ENCODE measurements at regions not wholly inside any gene's neighbourhood (a gene's known extent, or its start where the extent isn't known, plus 50 kb on each side); places are given as distances from the start of the nearest gene placed in this dataset.

GRCh38 chr21:21605521-21605920 lies 607.3 kb downstream of the NCAM2 start:
- no peaks in the 10 kb centered on the region for H3K9me3 ChIP-seq (ENCODE audit: control insufficient read depth, insufficient read depth, low read length)
- H3K27ac ChIP-seq (ENCODE audit: low read depth, low read length): no peak overlapping the region
- H3K4me3 ChIP-seq (ENCODE audit: low read depth, low read length): no peak overlapping the region
- no peaks in the 10 kb centered on the region for H3K36me3 ChIP-seq (ENCODE audit: control insufficient read depth, insufficient read depth, low read length)
- H3K4me1 ChIP-seq (ENCODE audit: control insufficient read depth, insufficient read depth, low read length): no peaks in the 10 kb centered on the region; the same call in 1 of the 2 replicates
- H3K9ac ChIP-seq (ENCODE audit: low read depth, low read length): no peak overlapping the region
- no peaks in the 10 kb centered on the region for H3K27me3 ChIP-seq (ENCODE audit: control insufficient read depth, insufficient read depth, low read length)

DNA sequence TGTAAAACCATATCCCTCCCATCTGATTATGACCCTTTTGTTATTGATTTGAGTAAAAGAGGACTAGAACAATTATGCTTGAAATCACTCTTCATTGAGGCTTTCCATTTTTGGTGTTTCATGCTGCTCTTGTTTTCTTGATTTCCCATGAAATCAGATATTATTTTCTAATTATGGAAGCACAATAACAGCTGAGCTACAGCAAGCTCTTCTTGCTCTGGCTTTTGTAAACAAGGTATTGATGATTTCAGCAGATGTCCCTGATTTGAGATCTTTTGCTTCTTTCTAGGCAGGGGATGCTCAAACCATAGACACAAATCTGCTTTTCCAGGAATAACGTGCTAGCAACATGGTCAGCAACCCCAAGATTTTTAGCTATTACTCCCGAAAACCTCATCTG lies 607.8 kb downstream of the NCAM2 start:
- no peak overlapping the region for H3K27ac ChIP-seq (ENCODE audit: low read depth, low read length)
- H3K36me3 ChIP-seq (ENCODE audit: control insufficient read depth, insufficient read depth, low read length): no peaks in the 10 kb centered on the region
- no peaks in the 10 kb centered on the region for H3K27me3 ChIP-seq (ENCODE audit: control insufficient read depth, insufficient read depth, low read length)
- no peak overlapping the region for H3K9ac ChIP-seq (ENCODE audit: low read depth, low read length)
- H3K9me3 ChIP-seq (ENCODE audit: control insufficient read depth, insufficient read depth, low read length): no peaks in the 10 kb centered on the region
- H3K4me3 ChIP-seq (ENCODE audit: low read depth, low read length): no peak overlapping the region
- no peaks in the 10 kb centered on the region; the same call in 1 of the 2 replicates for H3K4me1 ChIP-seq (ENCODE audit: control insufficient read depth, insufficient read depth, low read length)

GRCh38 chr21:21612466-21612865 lies 614.3 kb downstream of the NCAM2 start:
- Histone ChIP-seq H3K4me1 (ENCODE audit: control insufficient read depth, insufficient read depth, low read length) (peaks cover 13% of the 10 kb centered on the region), H3K4me3 (ENCODE audit: low read depth, low read length) (no peak overlapping the region; the same call in 1 of the 2 replicates), H3K27ac (ENCODE audit: low read depth, low read length) (peak overlapping the region; percentile 50), H3K36me3 (ENCODE audit: control insufficient read depth, insufficient read depth, low read length) (no peaks in the 10 kb centered on the region), H3K27me3 (ENCODE audit: control insufficient read depth, insufficient read depth, low read length) (no peaks in the 10 kb centered on the region), H3K9ac (ENCODE audit: low read depth, low read length) (no peak overlapping the region; the same call in 1 of the 2 replicates), H3K9me3 (ENCODE audit: control insufficient read depth, insufficient read depth, low read length) (no peaks in the 10 kb centered on the region)

- Histone ChIP-seq H3K27me3 (ENCODE audit: control insufficient read depth, insufficient read depth, low read length) (no peaks in the 10 kb centered on the region), H3K4me3 (ENCODE audit: low read depth, low read length) (no peak overlapping the region), H3K27ac (ENCODE audit: low read depth, low read length) (no peak overlapping the region), H3K9ac (ENCODE audit: low read depth, low read length) (no peak overlapping the region), H3K4me1 (ENCODE audit: control insufficient read depth, insufficient read depth, low read length) (peaks cover 13% of the 10 kb centered on the region; the same call in 1 of the 2 replicates), H3K36me3 (ENCODE audit: control insufficient read depth, insufficient read depth, low read length) (no peaks in the 10 kb centered on the region), H3K9me3 (ENCODE audit: control insufficient read depth, insufficient read depth, low read length) (no peaks in the 10 kb centered on the region)
Measured at GRCh38 chr21:21614966-21615365, 616.8 kb downstream of the NCAM2 start.

DNA sequence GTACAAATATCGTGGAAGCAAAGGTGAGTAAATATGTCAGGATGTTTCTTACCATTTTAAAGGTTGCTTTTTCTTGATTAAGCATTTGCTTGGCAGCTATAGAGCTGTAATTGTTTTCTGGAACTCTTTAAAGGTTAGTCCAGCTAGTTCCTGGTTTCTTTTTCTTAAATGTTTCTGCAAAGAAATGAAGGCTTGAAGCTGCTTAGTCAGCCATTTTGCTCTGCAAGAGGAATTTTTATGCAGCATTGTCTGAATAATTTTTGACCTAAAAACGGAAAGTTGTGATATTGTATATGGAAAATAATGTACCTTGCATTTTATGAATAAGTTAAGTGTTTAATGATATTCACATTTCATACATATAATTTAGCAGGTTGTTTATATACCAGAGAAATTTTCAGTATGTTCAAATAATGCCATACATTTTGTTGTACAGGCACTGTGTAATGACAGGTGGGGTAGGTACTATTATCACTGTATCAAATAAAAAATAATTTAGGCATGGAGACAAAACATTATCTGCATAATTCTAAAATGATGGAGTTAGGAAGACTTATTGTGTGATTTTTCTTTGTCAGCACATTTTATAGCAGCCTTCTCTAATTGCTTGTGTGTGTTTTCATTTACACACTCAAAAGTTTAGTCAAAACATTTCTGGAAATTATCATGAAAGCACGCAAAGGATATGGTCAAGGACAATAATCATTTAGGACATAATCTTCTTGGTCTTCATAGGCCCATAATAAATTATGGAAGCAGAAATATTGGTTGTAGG lies 624.4 kb downstream of the NCAM2 start:
- Histone ChIP-seq H3K27ac (ENCODE audit: low read depth, low read length) (no peak overlapping the region), H3K9ac (ENCODE audit: low read depth, low read length) (no peak overlapping the region), H3K9me3 (ENCODE audit: control insufficient read depth, insufficient read depth, low read length) (no peaks in the 10 kb centered on the region), H3K27me3 (ENCODE audit: control insufficient read depth, insufficient read depth, low read length) (no peaks in the 10 kb centered on the region), H3K36me3 (ENCODE audit: control insufficient read depth, insufficient read depth, low read length) (no peaks in the 10 kb centered on the region), H3K4me3 (ENCODE audit: low read depth, low read length) (no peak overlapping the region), H3K4me1 (ENCODE audit: control insufficient read depth, insufficient read depth, low read length) (no peaks in the 10 kb centered on the region)

DNA sequence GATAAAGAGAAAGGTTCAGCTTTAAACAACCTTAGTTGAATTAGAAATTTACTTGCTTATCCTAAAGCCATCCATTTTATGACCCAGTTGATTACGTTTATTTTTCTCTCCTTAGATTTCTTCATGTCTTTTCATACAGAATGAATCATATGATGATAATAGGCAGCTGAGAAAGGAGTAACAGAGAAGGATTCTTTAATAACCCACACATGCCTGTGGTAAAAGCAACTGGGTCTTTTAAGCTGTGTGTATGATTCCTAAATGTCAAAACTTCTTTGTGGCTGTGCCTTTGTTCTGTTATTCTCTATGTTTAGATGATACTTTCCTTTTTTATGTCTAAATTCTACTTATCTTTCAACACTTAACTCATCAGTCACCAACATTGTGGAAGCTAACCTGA lies 626.5 kb downstream of the NCAM2 start:
- no peaks in the 10 kb centered on the region for H3K27me3 ChIP-seq (ENCODE audit: control insufficient read depth, insufficient read depth, low read length)
- no peaks in the 10 kb centered on the region for H3K36me3 ChIP-seq (ENCODE audit: control insufficient read depth, insufficient read depth, low read length)
- no peaks in the 10 kb centered on the region for H3K4me1 ChIP-seq (ENCODE audit: control insufficient read depth, insufficient read depth, low read length)
- no peak overlapping the region for H3K9ac ChIP-seq (ENCODE audit: low read depth, low read length)
- H3K9me3 ChIP-seq (ENCODE audit: control insufficient read depth, insufficient read depth, low read length): no peaks in the 10 kb centered on the region
- no peak overlapping the region for H3K27ac ChIP-seq (ENCODE audit: low read depth, low read length)
- no peak overlapping the region for H3K4me3 ChIP-seq (ENCODE audit: low read depth, low read length)

GRCh38 chr21:21631961-21632360 lies 633.8 kb downstream of the NCAM2 start:
- Histone ChIP-seq H3K27ac (ENCODE audit: low read depth, low read length) (no peak overlapping the region), H3K27me3 (ENCODE audit: control insufficient read depth, insufficient read depth, low read length) (no peaks in the 10 kb centered on the region), H3K4me1 (ENCODE audit: control insufficient read depth, insufficient read depth, low read length) (no peaks in the 10 kb centered on the region), H3K4me3 (ENCODE audit: low read depth, low read length) (no peak overlapping the region), H3K9me3 (ENCODE audit: control insufficient read depth, insufficient read depth, low read length) (peaks cover 7% of the 10 kb centered on the region; the same call in 1 of the 2 replicates), H3K36me3 (ENCODE audit: control insufficient read depth, insufficient read depth, low read length) (no peaks in the 10 kb centered on the region), H3K9ac (ENCODE audit: low read depth, low read length) (no peak overlapping the region)

DNA sequence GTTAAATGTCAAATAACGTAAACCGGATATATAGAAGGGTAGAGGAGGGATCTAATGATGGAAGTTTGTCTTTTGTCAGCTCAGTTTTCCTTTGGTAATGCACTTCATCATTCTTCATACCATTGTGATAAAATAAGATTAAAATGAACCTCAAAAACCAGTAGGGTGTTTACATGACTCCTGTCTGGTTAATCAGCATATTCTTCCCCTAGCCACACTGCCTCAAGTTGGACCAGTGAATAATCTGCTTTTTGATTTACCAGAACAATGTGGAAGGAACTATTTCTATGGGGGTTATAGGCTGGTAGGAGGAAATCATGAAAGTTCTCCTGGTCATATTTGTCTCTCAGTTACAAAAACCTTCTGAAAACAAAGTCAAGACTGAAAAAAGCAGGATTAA lies 634.7 kb downstream of the NCAM2 start:
- no peak overlapping the region for H3K4me3 ChIP-seq (ENCODE audit: low read depth, low read length)
- H3K9ac ChIP-seq (ENCODE audit: low read depth, low read length): no peak overlapping the region
- peaks cover 7% of the 10 kb centered on the region; the same call in 1 of the 2 replicates for H3K9me3 ChIP-seq (ENCODE audit: control insufficient read depth, insufficient read depth, low read length)
- H3K27ac ChIP-seq (ENCODE audit: low read depth, low read length): no peak overlapping the region
- H3K27me3 ChIP-seq (ENCODE audit: control insufficient read depth, insufficient read depth, low read length): no peaks in the 10 kb centered on the region
- no peaks in the 10 kb centered on the region for H3K36me3 ChIP-seq (ENCODE audit: control insufficient read depth, insufficient read depth, low read length)
- no peaks in the 10 kb centered on the region for H3K4me1 ChIP-seq (ENCODE audit: control insufficient read depth, insufficient read depth, low read length)

- Histone ChIP-seq H3K4me3 (ENCODE audit: low read depth, low read length) (no peak overlapping the region), H3K9me3 (ENCODE audit: control insufficient read depth, insufficient read depth, low read length) (no peaks in the 10 kb centered on the region), H3K36me3 (ENCODE audit: control insufficient read depth, insufficient read depth, low read length) (no peaks in the 10 kb centered on the region), H3K4me1 (ENCODE audit: control insufficient read depth, insufficient read depth, low read length) (no peaks in the 10 kb centered on the region), H3K27ac (ENCODE audit: low read depth, low read length) (no peak overlapping the region), H3K9ac (ENCODE audit: low read depth, low read length) (no peak overlapping the region), H3K27me3 (ENCODE audit: control insufficient read depth, insufficient read depth, low read length) (no peaks in the 10 kb centered on the region)
Measured at GRCh38 chr21:21661741-21662140, 663.5 kb downstream of the NCAM2 start.

GRCh38 chr21:21662776-21663175 lies 664.6 kb downstream of the NCAM2 start:
- H3K9me3 ChIP-seq (ENCODE audit: control insufficient read depth, insufficient read depth, low read length): no peaks in the 10 kb centered on the region
- no peaks in the 10 kb centered on the region for H3K27me3 ChIP-seq (ENCODE audit: control insufficient read depth, insufficient read depth, low read length)
- H3K27ac ChIP-seq (ENCODE audit: low read depth, low read length): no peak overlapping the region
- H3K4me1 ChIP-seq (ENCODE audit: control insufficient read depth, insufficient read depth, low read length): no peaks in the 10 kb centered on the region
- H3K4me3 ChIP-seq (ENCODE audit: low read depth, low read length): no peak overlapping the region
- H3K9ac ChIP-seq (ENCODE audit: low read depth, low read length): no peak overlapping the region
- no peaks in the 10 kb centered on the region for H3K36me3 ChIP-seq (ENCODE audit: control insufficient read depth, insufficient read depth, low read length)

DNA sequence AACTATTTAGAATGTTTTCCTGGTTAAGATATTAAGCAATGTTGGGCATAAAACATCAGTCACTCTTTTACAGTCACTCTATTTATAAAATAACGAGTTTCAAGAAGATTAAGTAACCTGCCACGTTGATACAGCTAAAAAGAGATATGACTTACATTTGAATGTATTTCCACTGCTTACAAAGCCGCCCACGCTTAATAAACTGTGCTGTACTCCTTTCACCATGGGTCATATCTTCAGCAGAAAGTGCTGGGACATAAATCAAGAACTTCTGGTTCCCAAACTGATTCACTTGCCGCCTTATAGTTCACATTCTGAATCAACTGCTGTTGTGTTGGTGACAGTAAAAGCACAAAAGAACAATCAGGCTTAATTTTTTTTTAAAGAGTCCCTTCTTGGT lies 666.7 kb downstream of the NCAM2 start:
- Histone ChIP-seq H3K9ac (ENCODE audit: low read depth, low read length) (no peak overlapping the region), H3K27me3 (ENCODE audit: control insufficient read depth, insufficient read depth, low read length) (no peaks in the 10 kb centered on the region), H3K4me1 (ENCODE audit: control insufficient read depth, insufficient read depth, low read length) (no peaks in the 10 kb centered on the region), H3K27ac (ENCODE audit: low read depth, low read length) (no peak overlapping the region), H3K4me3 (ENCODE audit: low read depth, low read length) (no peak overlapping the region), H3K9me3 (ENCODE audit: control insufficient read depth, insufficient read depth, low read length) (no peaks in the 10 kb centered on the region), H3K36me3 (ENCODE audit: control insufficient read depth, insufficient read depth, low read length) (no peaks in the 10 kb centered on the region)
